Breast epithelium (tissue), 4 donors: ENCODE measurements at regions not wholly inside any gene's neighbourhood (a gene's known extent, or its start where the extent isn't known, plus 50 kb on each side); places are given as distances from the start of the nearest gene placed in this dataset.

Experiments used
- DNase-seq, 2 donors: peaks; one replicate each; pipeline ENCODE4 v3.0.0-alpha.2; 2019; ENCODE audit warnings: low spot score in 2 of 2
- H3K27ac ChIP-seq, 2 donors: fragments of 200-600 bp; sonication (generic) in 1 of 2; one replicate each; pipeline ENCODE4 v1.5.1; 2016 to 2019; ENCODE audit warnings: mild to moderate bottlenecking in 1 of 2
- H3K27me3 ChIP-seq, 2 donors: fragments of 200-600 bp; sonication (generic) in 1 of 2; one replicate each; pipeline versions ENCODE4 v1.5.1 to v1.6.0; 2017 to 2019; ENCODE audit warnings: control low read depth in 1 of 2, mild to moderate bottlenecking in 1 of 2
- H3K36me3 ChIP-seq: fragments of 200-600 bp; one replicate; pipeline ENCODE4 v1.5.1; 2019
- H3K4me1 ChIP-seq, 2 donors: fragments of 200-600 bp; sonication (generic); one replicate each; pipeline ENCODE4 v1.5.1; 2016 to 2019; ENCODE audit warnings: control low read depth in 1 of 2
- H3K4me3 ChIP-seq, 3 donors: fragments of 200-600 bp; sonication (generic); 1 replicate in 2 of 3; 2 replicates in 1 of 3; pipeline ENCODE4 v1.5.1; 2016 to 2019; ENCODE audit warnings: mild to moderate bottlenecking in 3 of 3, moderate library complexity in 2 of 3
- H3K9me3 ChIP-seq, 2 donors: fragments of 200-600 bp; sonication (generic) in 1 of 2; one replicate each; pipeline ENCODE4 v1.5.1; 2016 to 2019; ENCODE audit warnings: control low read depth in 1 of 2
- CTCF ChIP-seq, 3 donors: fragments of 450-650 bp; IDR thresholded peaks; one replicate each; pipeline ENCODE4 v1.5.1; 2016 to 2017; ENCODE audit warnings: antibody characterized with exemption in 3 of 3, mild to moderate bottlenecking in 3 of 3, moderate library complexity in 3 of 3
- POLR2A ChIP-seq: fragments of 450-650 bp; IDR thresholded peaks from one replicate; pipeline ENCODE4 v1.6.1; 2016; ENCODE audit warnings: antibody characterized with exemption, mild to moderate bottlenecking, moderate library complexity
- POLR2AphosphoS5 ChIP-seq, 3 donors: sonication (generic); formaldehyde crosslinking; IDR thresholded peaks; one replicate each; pipeline ENCODE4 v1.6.1; 2017; ENCODE audit warnings: antibody characterized with exemption in 3 of 3
- intact Hi-C: fragments of 100-400 bp; cut with DNase I; formaldehyde crosslinking; loops from one replicate; pipeline ENCODE4 v1.15.1; 2023; ENCODE audit warnings: low total_unique reads

DNA sequence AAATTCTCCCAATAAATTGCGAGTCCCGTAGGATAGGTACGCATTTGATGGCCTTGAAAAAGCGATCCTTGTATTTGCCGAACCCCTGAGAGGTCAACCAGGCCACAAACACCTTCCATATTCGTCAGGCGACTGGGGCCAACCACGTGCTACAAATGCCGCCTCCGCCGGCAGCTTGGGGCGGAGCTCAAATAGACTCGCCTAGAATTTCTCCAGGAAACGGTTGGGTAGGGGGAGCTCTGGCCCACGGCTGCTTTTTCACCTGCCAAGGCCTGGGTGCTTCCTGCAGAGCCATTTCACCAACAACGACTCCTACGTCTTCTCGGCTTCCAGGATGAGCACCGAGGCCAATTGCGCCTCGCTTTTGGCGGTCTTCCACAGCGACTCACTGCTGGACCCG, 53.4 kb upstream of the KIF5B start:
- Histone ChIP-seq H3K27ac (no peak overlapping the region), H3K4me3 (no peak overlapping the region), H3K36me3 (no peaks in the 10 kb centered on the region), H3K9me3 (no peaks in the 10 kb centered on the region), H3K4me1 (no peaks in the 10 kb centered on the region), H3K27me3 (no peaks in the 10 kb centered on the region)
- TF ChIP-seq POLR2A (no peak), POLR2AphosphoS5 (IDR thresholded peaks at IDR 0.05) (no peak), CTCF (IDR thresholded peaks at IDR 0.05) (no peak)
- DNase-seq = no peak
- intact Hi-C loops = no loop called here
